ENCODE measurements at regions not wholly inside any gene's neighbourhood (a gene's known extent, or its start where the extent isn't known, plus 50 kb on each side); places are given as distances from the start of the nearest gene placed in this dataset.

- peak in 21 of 42 donors; percentile 15 to 71 (median 42) for DNase-seq
- intact Hi-C loops (cut with DNase I), result no loop called here
Observed at GRCh38 chr13:44218501-44219240, 155.0 kb upstream of the SERP2 start.

- intact Hi-C loops (cut with DNase I), result no loop called here
Observed at GRCh38 chr13:44219577-44220548, 153.8 kb upstream of the SERP2 start.

GRCh38 chr13:44220948-44221347 is 152.7 kb upstream of the SERP2 start:
- intact Hi-C loops (cut with DNase I), result no loop called here

More at GRCh38 chr13:44219577-44220548, 153.8 kb upstream of the SERP2 start:
- DNase-seq, result no peak

GRCh38 chr13:44221657-44222056 is 152.0 kb upstream of the SERP2 start:
- intact Hi-C loops (cut with DNase I), result no loop called here
- no peak for DNase-seq

More at GRCh38 chr13:44220948-44221347, 152.7 kb upstream of the SERP2 start:
- DNase-seq, result no peak

- intact Hi-C loops (cut with DNase I), result no loop called here
- DNase-seq, result no peak
Observed at GRCh38 chr13:44223770-44224444, 149.7 kb upstream of the SERP2 start.

GRCh38 chr13:44224450-44225149 is 149.0 kb upstream of the SERP2 start:
- intact Hi-C loops (cut with DNase I), result no loop called here
- no peak for DNase-seq

GRCh38 chr13:44229371-44230030 is 144.1 kb upstream of the SERP2 start:
- intact Hi-C loops (cut with DNase I), result no loop called here
- DNase-seq, result no peak

GRCh38 chr13:44230071-44230470 is 143.6 kb upstream of the SERP2 start:
- intact Hi-C loops (cut with DNase I), result no loop called here
- DNase-seq, result no peak

- intact Hi-C loops (cut with DNase I), result no loop called here
- DNase-seq, result no peak
Observed at GRCh38 chr13:44230736-44231135, 142.9 kb upstream of the SERP2 start.

GRCh38 chr13:44231786-44232516 is 141.7 kb upstream of the SERP2 start:
- intact Hi-C loops (cut with DNase I), result no loop called here
- DNase-seq, result peak in 3 of 42 donors; percentile 15 to 56 (median 27)

- no peak for DNase-seq
- intact Hi-C loops (cut with DNase I), result no loop called here
Observed at GRCh38 chr13:44232774-44233173, 140.8 kb upstream of the SERP2 start.

GRCh38 chr13:44234566-44234965 is 139.1 kb upstream of the SERP2 start:
- no peak for DNase-seq
- intact Hi-C loops (cut with DNase I), result no loop called here

- intact Hi-C loops (cut with DNase I), result no loop called here
Observed at GRCh38 chr13:44236370-44236769, 137.3 kb upstream of the SERP2 start.

GRCh38 chr13:44236801-44237207 is 136.8 kb upstream of the SERP2 start:
- DNase-seq, result no peak
- intact Hi-C loops (cut with DNase I), result no loop called here

More at GRCh38 chr13:44236370-44236769, 137.3 kb upstream of the SERP2 start:
- peak in 4 of 42 donors; percentile 7 to 64 (median 22) for DNase-seq

- peak in 27 of 42 donors; percentile 18 to 81 (median 53) for DNase-seq
- intact Hi-C loops (cut with DNase I), result no loop called here
Observed at GRCh38 chr13:44237276-44237767, 136.3 kb upstream of the SERP2 start.

GRCh38 chr13:44237881-44238421 is 135.7 kb upstream of the SERP2 start:
- intact Hi-C loops (cut with DNase I), result no loop called here
- no peak for DNase-seq

- intact Hi-C loops (cut with DNase I), result loop anchor here (10.0 kb wide), 1 partner anchor 194 kb away; no protein-coding TSS in a partner anchor
- no peak for DNase-seq
Observed at GRCh38 chr13:44240611-44241145, 132.9 kb upstream of the SERP2 start.
